ENCODE measurements at regions not wholly inside any gene's neighbourhood (a gene's known extent, or its start where the extent isn't known, plus 50 kb on each side); places are given as distances from the start of the nearest gene placed in this dataset.

GRCh38 chr17:5813357-5813756 lies 229.0 kb upstream of the NLRP1 start:
- Histone ChIP-seq H3K4me1 (ENCODE audit: low read length) (no peaks in the 10 kb centered on the region), H4K20me1 (ENCODE audit: insufficient read depth, low read length) (no peaks in the 10 kb centered on the region), H3K9ac (ENCODE audit: low read length) (no peak overlapping the region), H3K27ac (ENCODE audit: low read length) (no peak overlapping the region), H3K27me3 (ENCODE audit: low read depth, low read length) (peaks cover 4% of the 10 kb centered on the region; the same call in 1 of the 2 replicates), H2AFZ (ENCODE audit: low read depth, low read length) (no peak overlapping the region), H3K4me3 (ENCODE audit: low read length) (no peak overlapping the region), H3K79me2 (ENCODE audit: low read length) (no peaks in the 10 kb centered on the region), H3K36me3 (replicated peaks; ENCODE audit: low read depth, low read length) (no peaks in the 10 kb centered on the region), H3K4me2 (ENCODE audit: low read length) (no peak overlapping the region), H3K9me3 (ENCODE audit: insufficient read depth, low read length) (no peaks in the 10 kb centered on the region)
- TF ChIP-seq CTCF (IDR thresholded peaks at IDR 0.05; ENCODE audit: low read depth, low read length) (no peak), EZH2phosphoT487 (IDR thresholded peaks at IDR 0.05; ENCODE audit: low read depth) (no peak)

GRCh38 chr17:5815396-5815795 lies 231.1 kb upstream of the NLRP1 start:
- Histone ChIP-seq H3K36me3 (replicated peaks; ENCODE audit: low read depth, low read length) (no peaks in the 10 kb centered on the region), H3K79me2 (ENCODE audit: low read length) (no peaks in the 10 kb centered on the region), H2AFZ (ENCODE audit: low read depth, low read length) (no peak overlapping the region), H3K27ac (ENCODE audit: low read length) (no peak overlapping the region), H3K27me3 (ENCODE audit: low read depth, low read length) (no peaks in the 10 kb centered on the region; the same call in 1 of the 2 replicates), H3K9ac (ENCODE audit: low read length) (no peak overlapping the region), H3K4me3 (ENCODE audit: low read length) (no peak overlapping the region), H3K9me3 (ENCODE audit: insufficient read depth, low read length) (no peaks in the 10 kb centered on the region), H4K20me1 (ENCODE audit: insufficient read depth, low read length) (no peaks in the 10 kb centered on the region), H3K4me2 (ENCODE audit: low read length) (no peak overlapping the region), H3K4me1 (ENCODE audit: low read length) (no peaks in the 10 kb centered on the region)
- no peak for TF ChIP-seq CTCF (IDR thresholded peaks at IDR 0.05; ENCODE audit: low read depth, low read length)
- no peak for TF ChIP-seq EZH2phosphoT487 (IDR thresholded peaks at IDR 0.05; ENCODE audit: low read depth)

GRCh38 chr17:5816491-5817070 lies 232.3 kb upstream of the NLRP1 start:
- Histone ChIP-seq H3K36me3 (replicated peaks; ENCODE audit: low read depth, low read length) (no peaks in the 10 kb centered on the region), H3K9me3 (ENCODE audit: insufficient read depth, low read length) (no peaks in the 10 kb centered on the region), H3K4me3 (ENCODE audit: low read length) (no peak overlapping the region), H4K20me1 (ENCODE audit: insufficient read depth, low read length) (no peaks in the 10 kb centered on the region), H3K4me1 (ENCODE audit: low read length) (no peaks in the 10 kb centered on the region), H3K9ac (ENCODE audit: low read length) (no peak overlapping the region), H3K27me3 (ENCODE audit: low read depth, low read length) (no peaks in the 10 kb centered on the region; the same call in 1 of the 2 replicates), H3K79me2 (ENCODE audit: low read length) (no peaks in the 10 kb centered on the region), H2AFZ (ENCODE audit: low read depth, low read length) (no peak overlapping the region), H3K4me2 (ENCODE audit: low read length) (no peak overlapping the region), H3K27ac (ENCODE audit: low read length) (no peak overlapping the region)
- no peak for TF ChIP-seq EZH2phosphoT487 (IDR thresholded peaks at IDR 0.05; ENCODE audit: low read depth)
- TF ChIP-seq CTCF (IDR thresholded peaks at IDR 0.05; ENCODE audit: low read depth, low read length): no peak

- H3K79me2 ChIP-seq (ENCODE audit: low read length): no peaks in the 10 kb centered on the region
- TF ChIP-seq EZH2phosphoT487 (IDR thresholded peaks at IDR 0.05; ENCODE audit: low read depth) (no peak), CTCF (IDR thresholded peaks at IDR 0.05; ENCODE audit: low read depth, low read length) (no peak)
- H3K27me3 ChIP-seq (ENCODE audit: low read depth, low read length): no peaks in the 10 kb centered on the region; the same call in 1 of the 2 replicates
- no peak overlapping the region for H3K27ac ChIP-seq (ENCODE audit: low read length)
- no peak overlapping the region for H3K4me2 ChIP-seq (ENCODE audit: low read length)
- H3K4me3 ChIP-seq (ENCODE audit: low read length): no peak overlapping the region
- no peaks in the 10 kb centered on the region for H4K20me1 ChIP-seq (ENCODE audit: insufficient read depth, low read length)
- no peak overlapping the region for H3K9ac ChIP-seq (ENCODE audit: low read length)
- H3K36me3 ChIP-seq (replicated peaks; ENCODE audit: low read depth, low read length): no peaks in the 10 kb centered on the region
- no peak overlapping the region for H2AFZ ChIP-seq (ENCODE audit: low read depth, low read length)
- H3K4me1 ChIP-seq (ENCODE audit: low read length): no peaks in the 10 kb centered on the region
- H3K9me3 ChIP-seq (ENCODE audit: insufficient read depth, low read length): no peaks in the 10 kb centered on the region
Observed at GRCh38 chr17:5817475-5818395, 233.4 kb upstream of the NLRP1 start.
